ENCODE measurements at regions not wholly inside any gene's neighbourhood (a gene's known extent, or its start where the extent isn't known, plus 50 kb on each side); places are given as distances from the start of the nearest gene placed in this dataset.
A peak's percentile ranks its signal among the peaks of the same experiment; 100 is the strongest.

- intact Hi-C loops (cut with micrococcal nuclease; ENCODE audit: unreplicated experiment): loop anchor here (5.0 kb wide), 1 partner anchor 238 kb away; no protein-coding TSS in a partner anchor
- Mint-ChIP-seq H3K4me3 (ENCODE audit: low read depth, unreplicated experiment) (no peak overlapping the region), H3K36me3 (ENCODE audit: insufficient read depth, unreplicated experiment) (no peaks in the 10 kb centered on the region), H3K27ac (ENCODE audit: unreplicated experiment) (peak overlapping the region; percentile 84), H3K9me3 (ENCODE audit: low read depth, unreplicated experiment) (peaks cover 2% of the 10 kb centered on the region), H3K4me1 (ENCODE audit: low read depth, unreplicated experiment) (peaks cover 82% of the 10 kb centered on the region), H3K27me3 (ENCODE audit: unreplicated experiment) (no peaks in the 10 kb centered on the region)
- DNase-seq: peak; percentile 56
- CTCF ChIA-PET: interaction anchor here (0.7 to 1.2 kb wide), 3 partner anchors 12 to 69 kb away, joined by 3 to 6 read pairs (median 4); no protein-coding TSS in a partner anchor
- TF ChIP-seq CTCF (IDR thresholded peaks at IDR 0.05; ENCODE audit: unreplicated experiment): no peak
- BruUV-seq (replicated peaks): no TSS peak
These were observed 178.8 kb downstream of the REEP3 start for GRCh38 chr10:63699785-63700613.

- CTCF ChIA-PET: interaction anchor here (0.7 to 1.2 kb wide), 3 partner anchors 11 to 70 kb away, joined by 3 to 6 read pairs (median 4); no protein-coding TSS in a partner anchor
- BruUV-seq (replicated peaks): no TSS peak
- no peak for DNase-seq
- Mint-ChIP-seq H3K27ac (ENCODE audit: unreplicated experiment) (peak overlapping the region; percentile 84), H3K4me1 (ENCODE audit: low read depth, unreplicated experiment) (peaks cover 82% of the 10 kb centered on the region), H3K4me3 (ENCODE audit: low read depth, unreplicated experiment) (no peak overlapping the region), H3K27me3 (ENCODE audit: unreplicated experiment) (no peaks in the 10 kb centered on the region), H3K9me3 (ENCODE audit: low read depth, unreplicated experiment) (peaks cover 2% of the 10 kb centered on the region), H3K36me3 (ENCODE audit: insufficient read depth, unreplicated experiment) (no peaks in the 10 kb centered on the region)
- TF ChIP-seq CTCF (IDR thresholded peaks at IDR 0.05; ENCODE audit: unreplicated experiment): no peak
- intact Hi-C loops (cut with micrococcal nuclease; ENCODE audit: unreplicated experiment): loop anchor here (5.0 kb wide), 1 partner anchor 238 kb away; no protein-coding TSS in a partner anchor
These were observed 179.5 kb downstream of the REEP3 start for GRCh38 chr10:63700631-63701156.

- H3K4me3 Mint-ChIP-seq (ENCODE audit: low read depth, unreplicated experiment): no peak overlapping the region
- peak overlapping the region; percentile 23 for H3K27ac Mint-ChIP-seq (ENCODE audit: unreplicated experiment)
- TF ChIP-seq CTCF (IDR thresholded peaks at IDR 0.05; ENCODE audit: unreplicated experiment): no peak
- H3K4me1 Mint-ChIP-seq (ENCODE audit: low read depth, unreplicated experiment): peaks cover 77% of the 10 kb centered on the region
- H3K36me3 Mint-ChIP-seq (ENCODE audit: insufficient read depth, unreplicated experiment): peaks cover 6% of the 10 kb centered on the region
- H3K27me3 Mint-ChIP-seq (ENCODE audit: unreplicated experiment): no peaks in the 10 kb centered on the region
- H3K9me3 Mint-ChIP-seq (ENCODE audit: low read depth, unreplicated experiment): peaks cover 2% of the 10 kb centered on the region
- CTCF ChIA-PET: interaction anchor here (1.4 kb wide), 1 partner anchor 10 kb away, joined by 6 read pairs; no protein-coding TSS in a partner anchor
- intact Hi-C loops (cut with micrococcal nuclease; ENCODE audit: unreplicated experiment): loop anchor here (5.0 kb wide), 1 partner anchor 240 kb away; no protein-coding TSS in a partner anchor
- BruUV-seq (replicated peaks): no TSS peak
- no peak for DNase-seq
These were observed 180.9 kb downstream of the REEP3 start for GRCh38 chr10:63702092-63702491.

GRCh38 chr10:63703113-63703670 lies 182.0 kb downstream of the REEP3 start:
- Mint-ChIP-seq H3K9me3 (ENCODE audit: low read depth, unreplicated experiment) (peaks cover 2% of the 10 kb centered on the region), H3K36me3 (ENCODE audit: insufficient read depth, unreplicated experiment) (peaks cover 12% of the 10 kb centered on the region), H3K27me3 (ENCODE audit: unreplicated experiment) (no peaks in the 10 kb centered on the region), H3K4me3 (ENCODE audit: low read depth, unreplicated experiment) (no peak overlapping the region), H3K4me1 (ENCODE audit: low read depth, unreplicated experiment) (peaks cover 80% of the 10 kb centered on the region), H3K27ac (ENCODE audit: unreplicated experiment) (peak overlapping the region; percentile 80)
- intact Hi-C loops (cut with micrococcal nuclease; ENCODE audit: unreplicated experiment): loop anchor here (5.0 kb wide), 1 partner anchor 241 kb away; no protein-coding TSS in a partner anchor
- BruUV-seq (replicated peaks): no TSS peak
- no peak for DNase-seq
- no peak for TF ChIP-seq CTCF (IDR thresholded peaks at IDR 0.05; ENCODE audit: unreplicated experiment)
- CTCF ChIA-PET: interaction anchor here (1.3 to 2.3 kb wide), 3 partner anchors 9 to 17 kb away, joined by 3 to 6 read pairs (median 5); no protein-coding TSS in a partner anchor
